ENCODE measurements at regions not wholly inside any gene's neighbourhood (a gene's known extent, or its start where the extent isn't known, plus 50 kb on each side); places are given as distances from the start of the nearest gene placed in this dataset.
A peak's percentile ranks its signal among the peaks of the same experiment; 100 is the strongest.

GRCh38 chr13:59492030-59492636, 671.6 kb downstream of the DIAPH3 start:
- DNase-seq (ENCODE audit: low read depth in 4 of 4, low spot score in 3 of 4), result no peak

GRCh38 chr13:59493436-59493965, 670.2 kb downstream of the DIAPH3 start:
- DNase-seq (ENCODE audit: low read depth in 4 of 4, low spot score in 3 of 4), result no peak

- no peak for DNase-seq (ENCODE audit: low read depth in 4 of 4, low spot score in 3 of 4)
Observed at GRCh38 chr13:59494151-59494550, 669.6 kb downstream of the DIAPH3 start.

GRCh38 chr13:59494560-59494970, 669.2 kb downstream of the DIAPH3 start:
- DNase-seq (ENCODE audit: low read depth in 4 of 4, low spot score in 3 of 4), result no peak

- DNase-seq (ENCODE audit: low read depth in 4 of 4, low spot score in 3 of 4), result no peak
Observed at GRCh38 chr13:59495299-59495698, 668.4 kb downstream of the DIAPH3 start.

- no peak for DNase-seq (ENCODE audit: low read depth in 4 of 4, low spot score in 3 of 4)
Observed at GRCh38 chr13:59495936-59496512, 667.7 kb downstream of the DIAPH3 start.

GRCh38 chr13:59497621-59498247, 666.0 kb downstream of the DIAPH3 start:
- DNase-seq (ENCODE audit: low read depth in 4 of 4, low spot score in 3 of 4), result no peak

GRCh38 chr13:59501004-59501403, 662.7 kb downstream of the DIAPH3 start:
- DNase-seq (ENCODE audit: low read depth in 4 of 4, low spot score in 3 of 4), result no peak

- DNase-seq (ENCODE audit: low read depth in 4 of 4, low spot score in 3 of 4), result no peak
Observed at GRCh38 chr13:59504407-59504806, 659.3 kb downstream of the DIAPH3 start.

- no peak for DNase-seq (ENCODE audit: low read depth in 4 of 4, low spot score in 3 of 4)
Observed at GRCh38 chr13:59510386-59510785, 653.3 kb downstream of the DIAPH3 start.

GRCh38 chr13:59513686-59514085, 650.0 kb downstream of the DIAPH3 start:
- DNase-seq (ENCODE audit: low read depth in 4 of 4, low spot score in 3 of 4), result no peak

- DNase-seq (ENCODE audit: low read depth in 4 of 4, low spot score in 3 of 4), result no peak
Observed at GRCh38 chr13:59514316-59514715, 649.4 kb downstream of the DIAPH3 start.

GRCh38 chr13:59519819-59520218, 643.9 kb downstream of the DIAPH3 start:
- DNase-seq (ENCODE audit: low read depth in 4 of 4, low spot score in 3 of 4), result no peak

- DNase-seq (ENCODE audit: low read depth in 4 of 4, low spot score in 3 of 4), result no peak
Observed at GRCh38 chr13:59521549-59521948, 642.2 kb downstream of the DIAPH3 start.

- no peak for DNase-seq (ENCODE audit: low read depth in 4 of 4, low spot score in 3 of 4)
Observed at GRCh38 chr13:59522652-59523051, 641.1 kb downstream of the DIAPH3 start.

GRCh38 chr13:59527500-59527899, 636.2 kb downstream of the DIAPH3 start:
- no peak for DNase-seq (ENCODE audit: low read depth in 4 of 4, low spot score in 3 of 4)

- peak; percentile 38 to 61 (median 42) for DNase-seq (ENCODE audit: low read depth in 4 of 4, low spot score in 3 of 4)
Observed at GRCh38 chr13:59531571-59532091, 632.1 kb downstream of the DIAPH3 start.

GRCh38 chr13:59532405-59532804, 631.3 kb downstream of the DIAPH3 start:
- no peak for DNase-seq (ENCODE audit: low read depth in 4 of 4, low spot score in 3 of 4)

- no peak for DNase-seq (ENCODE audit: low read depth in 4 of 4, low spot score in 3 of 4)
Observed at GRCh38 chr13:59533561-59534555, 629.9 kb downstream of the DIAPH3 start.

GRCh38 chr13:59534806-59535205, 628.9 kb downstream of the DIAPH3 start:
- no peak for DNase-seq (ENCODE audit: low read depth in 4 of 4, low spot score in 3 of 4)

- DNase-seq (ENCODE audit: low read depth in 4 of 4, low spot score in 3 of 4), result no peak
Observed at GRCh38 chr13:59537500-59537899, 626.2 kb downstream of the DIAPH3 start.

All from right renal pelvis (tissue), 4 donors.